ENCODE measurements at regions not wholly inside any gene's neighbourhood (a gene's known extent, or its start where the extent isn't known, plus 50 kb on each side); places are given as distances from the start of the nearest gene placed in this dataset.
"Not testable (repeated sequence)": the region's sequence is repeated elsewhere in the genome, so short reads cannot be mapped to it uniquely, and the experiment has no call there.

GRCh38 chr14:43786066-43786762 is 720.9 kb downstream of the FSCB start:
- H3K27me3 ChIP-seq (ENCODE audit: control insufficient read depth, insufficient read depth, low read length): no peaks in the 10 kb centered on the region
- no peak overlapping the region for H3K4me3 ChIP-seq (ENCODE audit: insufficient read depth, low read depth, low read length)
- DNase-seq: no peak
- H3K36me3 ChIP-seq (replicated peaks; ENCODE audit: control insufficient read depth, insufficient read depth, low read length): no peaks in the 10 kb centered on the region

GRCh38 chr14:43784432-43784831 is 722.7 kb downstream of the FSCB start:
- H3K4me3 ChIP-seq (ENCODE audit: insufficient read depth, low read depth, low read length); DNase-seq; H3K27me3 ChIP-seq (ENCODE audit: control insufficient read depth, insufficient read depth, low read length); H3K36me3 ChIP-seq (replicated peaks; ENCODE audit: control insufficient read depth, insufficient read depth, low read length): not testable (repeated sequence)

GRCh38 chr14:43778937-43779639 is 728.0 kb downstream of the FSCB start:
- Histone ChIP-seq H3K4me3 (ENCODE audit: insufficient read depth, low read depth, low read length) (no peak overlapping the region), H3K27me3 (ENCODE audit: control insufficient read depth, insufficient read depth, low read length) (no peaks in the 10 kb centered on the region; the same call in 1 of the 2 replicates), H3K36me3 (replicated peaks; ENCODE audit: control insufficient read depth, insufficient read depth, low read length) (no peaks in the 10 kb centered on the region)
- no peak for DNase-seq

GRCh38 chr14:43778570-43778936 is 728.5 kb downstream of the FSCB start:
- no peak for DNase-seq
- Histone ChIP-seq H3K4me3 (ENCODE audit: insufficient read depth, low read depth, low read length) (no peak overlapping the region), H3K27me3 (ENCODE audit: control insufficient read depth, insufficient read depth, low read length) (no peaks in the 10 kb centered on the region; the same call in 1 of the 2 replicates), H3K36me3 (replicated peaks; ENCODE audit: control insufficient read depth, insufficient read depth, low read length) (no peaks in the 10 kb centered on the region)

GRCh38 chr14:43765474-43765873 is 741.6 kb downstream of the FSCB start:
- Histone ChIP-seq H3K36me3 (replicated peaks; ENCODE audit: control insufficient read depth, insufficient read depth, low read length) (no peaks in the 10 kb centered on the region), H3K27me3 (ENCODE audit: control insufficient read depth, insufficient read depth, low read length) (no peaks in the 10 kb centered on the region), H3K4me3 (ENCODE audit: insufficient read depth, low read depth, low read length) (no peak overlapping the region)
- no peak for DNase-seq

- Histone ChIP-seq H3K27me3 (ENCODE audit: control insufficient read depth, insufficient read depth, low read length) (no peaks in the 10 kb centered on the region), H3K4me3 (ENCODE audit: insufficient read depth, low read depth, low read length) (no peak overlapping the region), H3K36me3 (replicated peaks; ENCODE audit: control insufficient read depth, insufficient read depth, low read length) (no peaks in the 10 kb centered on the region)
- no peak for DNase-seq
These were observed 742.6 kb downstream of the FSCB start for GRCh38 chr14:43764433-43764832.

GRCh38 chr14:43755707-43756106 is 751.4 kb downstream of the FSCB start:
- DNase-seq: no peak
- H3K36me3 ChIP-seq (replicated peaks; ENCODE audit: control insufficient read depth, insufficient read depth, low read length): no peaks in the 10 kb centered on the region
- H3K27me3 ChIP-seq (ENCODE audit: control insufficient read depth, insufficient read depth, low read length): no peaks in the 10 kb centered on the region
- no peak overlapping the region for H3K4me3 ChIP-seq (ENCODE audit: insufficient read depth, low read depth, low read length)

- H3K36me3 ChIP-seq (replicated peaks; ENCODE audit: control insufficient read depth, insufficient read depth, low read length): no peaks in the 10 kb centered on the region
- H3K4me3 ChIP-seq (ENCODE audit: insufficient read depth, low read depth, low read length): no peak overlapping the region
- DNase-seq: peak; percentile 1
These were observed 752.2 kb downstream of the FSCB start for GRCh38 chr14:43754838-43755237.

GRCh38 chr14:43745746-43746145 is 761.3 kb downstream of the FSCB start:
- Histone ChIP-seq H3K4me3 (ENCODE audit: insufficient read depth, low read depth, low read length) (no peak overlapping the region), H3K27me3 (ENCODE audit: control insufficient read depth, insufficient read depth, low read length) (no peaks in the 10 kb centered on the region), H3K36me3 (replicated peaks; ENCODE audit: control insufficient read depth, insufficient read depth, low read length) (no peaks in the 10 kb centered on the region)
- DNase-seq: no peak

More at GRCh38 chr14:43754838-43755237, 752.2 kb downstream of the FSCB start:
- H3K27me3 ChIP-seq (ENCODE audit: control insufficient read depth, insufficient read depth, low read length): no peaks in the 10 kb centered on the region

GRCh38 chr14:43735932-43736331 is 771.2 kb downstream of the FSCB start:
- Histone ChIP-seq H3K27me3 (ENCODE audit: control insufficient read depth, insufficient read depth, low read length) (no peaks in the 10 kb centered on the region), H3K36me3 (replicated peaks; ENCODE audit: control insufficient read depth, insufficient read depth, low read length) (no peaks in the 10 kb centered on the region), H3K4me3 (ENCODE audit: insufficient read depth, low read depth, low read length) (no peak overlapping the region)
- no peak for DNase-seq

- no peak overlapping the region for H3K4me3 ChIP-seq (ENCODE audit: insufficient read depth, low read depth, low read length)
- H3K27me3 ChIP-seq (ENCODE audit: control insufficient read depth, insufficient read depth, low read length): no peaks in the 10 kb centered on the region
- H3K36me3 ChIP-seq (replicated peaks; ENCODE audit: control insufficient read depth, insufficient read depth, low read length): no peaks in the 10 kb centered on the region
- DNase-seq: no peak
These were observed 777.9 kb downstream of the FSCB start for GRCh38 chr14:43729143-43729542.

GRCh38 chr14:43706900-43707299 is 800.2 kb downstream of the FSCB start:
- no peak for DNase-seq
- Histone ChIP-seq H3K27me3 (ENCODE audit: control insufficient read depth, insufficient read depth, low read length) (no peaks in the 10 kb centered on the region), H3K36me3 (replicated peaks; ENCODE audit: control insufficient read depth, insufficient read depth, low read length) (no peaks in the 10 kb centered on the region), H3K4me3 (ENCODE audit: insufficient read depth, low read depth, low read length) (no peak overlapping the region)

- peak overlapping the region; percentile 38 for H3K4me3 ChIP-seq (ENCODE audit: insufficient read depth, low read depth, low read length)
- not testable (repeated sequence) for DNase-seq; H3K27me3 ChIP-seq (ENCODE audit: control insufficient read depth, insufficient read depth, low read length); H3K36me3 ChIP-seq (replicated peaks; ENCODE audit: control insufficient read depth, insufficient read depth, low read length)
These were observed 808.4 kb downstream of the FSCB start for GRCh38 chr14:43698561-43699284.

- no peaks in the 10 kb centered on the region for H3K27me3 ChIP-seq (ENCODE audit: control insufficient read depth, insufficient read depth, low read length)
- H3K4me3 ChIP-seq (ENCODE audit: insufficient read depth, low read depth, low read length): no peak overlapping the region
- H3K36me3 ChIP-seq (replicated peaks; ENCODE audit: control insufficient read depth, insufficient read depth, low read length): no peaks in the 10 kb centered on the region
- no peak for DNase-seq
These were observed 810.1 kb downstream of the FSCB start for GRCh38 chr14:43697003-43697402.

GRCh38 chr14:43692706-43693105 is 814.4 kb downstream of the FSCB start:
- Histone ChIP-seq H3K27me3 (ENCODE audit: control insufficient read depth, insufficient read depth, low read length) (no peaks in the 10 kb centered on the region), H3K4me3 (ENCODE audit: insufficient read depth, low read depth, low read length) (no peak overlapping the region), H3K36me3 (replicated peaks; ENCODE audit: control insufficient read depth, insufficient read depth, low read length) (no peaks in the 10 kb centered on the region)
- no peak for DNase-seq

All from H7 (cell line).